HG02840 (cell line): ENCODE measurements at regions not wholly inside any gene's neighbourhood (a gene's known extent, or its start where the extent isn't known, plus 50 kb on each side); places are given as distances from the start of the nearest gene placed in this dataset.

Source experiments
- ATAC-seq: cut with Tn5 transposase; IDR thresholded peaks from one replicate; pipeline ENCODE4 v1.9.1; 2021; ENCODE audit warnings: mild to moderate bottlenecking, moderate library complexity, moderate number of reproducible peaks; ENCODE audit not compliant: unreplicated experiment, low FRiP score

GRCh38 chr5:30638899-30639298 lies 554.6 kb upstream of the CDH6 start:
- ATAC-seq = no peak

GRCh38 chr5:30627945-30628344 lies 565.5 kb upstream of the CDH6 start:
- ATAC-seq = no peak

GRCh38 chr5:30626557-30626956 lies 566.9 kb upstream of the CDH6 start:
- ATAC-seq = no peak

- no peak for ATAC-seq
Observed at GRCh38 chr5:30620481-30621085, 572.9 kb upstream of the CDH6 start.

DNA sequence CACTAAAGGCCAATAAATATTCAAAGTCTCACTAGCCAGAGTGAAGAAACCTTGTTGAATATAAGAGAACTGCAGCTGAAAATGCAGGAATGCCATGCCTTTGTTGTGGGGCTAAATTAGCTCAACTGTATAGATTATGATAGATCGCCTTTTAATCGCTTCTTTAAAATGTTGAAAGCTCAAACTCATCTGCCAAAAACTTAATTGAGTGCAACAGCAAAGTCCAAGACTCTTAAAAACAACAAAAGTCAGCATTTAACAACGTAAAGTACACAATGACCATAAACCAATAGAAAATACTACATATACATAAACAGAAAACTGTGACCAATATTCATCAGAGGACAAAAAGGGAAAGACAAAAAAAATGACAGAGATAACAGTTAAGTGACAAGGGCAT lies 585.0 kb upstream of the CDH6 start:
- no peak for ATAC-seq

DNA sequence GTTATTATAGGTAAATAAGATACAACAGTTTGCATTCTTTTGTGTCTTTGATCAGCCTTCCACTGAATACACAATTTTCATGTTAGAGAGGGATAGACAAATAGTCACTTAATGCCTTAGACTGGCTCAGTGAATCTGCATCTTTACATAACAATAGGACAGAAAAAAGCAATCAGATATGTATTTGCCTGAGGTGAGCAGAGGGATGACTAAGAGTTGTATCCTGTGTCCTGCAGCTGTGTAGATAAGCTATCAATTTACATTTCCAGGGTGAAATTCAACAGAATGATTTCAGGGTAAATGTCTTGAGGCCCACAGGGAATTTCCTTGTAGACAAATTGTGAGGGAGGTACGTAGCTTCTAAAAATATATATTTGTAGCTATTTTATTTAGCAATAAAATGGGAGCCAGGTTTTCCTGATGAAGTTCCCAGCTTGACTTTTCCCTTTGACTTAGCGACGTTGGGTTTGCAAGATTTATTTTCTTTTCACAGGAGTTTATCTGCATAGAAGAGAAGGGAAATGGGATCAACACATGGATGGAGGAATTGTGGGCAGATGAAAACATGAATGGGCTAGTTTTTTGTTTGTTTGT lies 586.1 kb upstream of the CDH6 start:
- no peak for ATAC-seq

DNA sequence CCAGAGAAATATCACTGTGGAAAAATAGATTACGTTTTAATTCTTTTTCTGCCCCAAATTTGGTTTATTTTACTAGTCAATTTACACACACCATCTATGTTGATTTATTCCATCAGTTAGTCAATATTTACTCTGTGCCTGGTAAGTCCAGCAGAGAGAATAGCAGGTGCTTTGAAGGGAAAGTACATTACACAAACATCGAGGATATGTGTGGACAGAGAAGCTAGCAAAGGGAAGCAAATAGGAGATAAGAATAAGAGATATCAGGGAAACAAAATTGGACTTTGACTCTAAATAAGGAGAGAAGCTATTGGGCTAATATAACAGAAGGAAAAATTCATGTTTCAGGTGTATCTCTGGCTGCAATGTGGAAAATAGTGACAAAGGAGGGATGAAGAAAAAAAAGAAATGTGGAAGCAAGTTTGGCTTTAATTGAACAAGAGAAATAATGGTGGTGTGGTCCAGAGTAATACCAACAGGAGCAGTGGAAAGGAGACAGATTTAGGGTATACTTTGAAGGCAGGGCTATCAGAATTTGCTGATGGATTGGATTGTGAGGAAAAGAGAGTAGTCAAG lies 587.7 kb upstream of the CDH6 start:
- no peak for ATAC-seq

GRCh38 chr5:30604648-30605262 lies 588.7 kb upstream of the CDH6 start:
- no peak for ATAC-seq

DNA sequence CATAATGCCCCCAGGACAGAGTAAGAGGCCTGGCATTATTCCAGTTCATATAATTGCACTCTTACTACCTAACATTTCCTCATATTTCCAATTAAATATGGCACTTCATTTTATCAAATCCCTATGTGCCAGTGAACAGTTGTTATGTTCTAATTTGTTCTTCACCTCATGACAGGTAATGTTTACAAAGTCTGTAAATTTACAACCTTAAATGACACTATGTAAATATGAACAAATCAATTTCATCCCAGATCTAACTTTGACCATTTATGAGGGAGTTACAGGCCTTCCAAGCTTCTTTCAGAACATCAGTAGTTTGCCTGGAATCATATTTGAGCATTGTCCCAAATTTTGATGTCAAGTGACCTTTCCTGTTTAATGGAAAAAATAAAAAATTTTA lies 592.6 kb upstream of the CDH6 start:
- no peak for ATAC-seq

DNA sequence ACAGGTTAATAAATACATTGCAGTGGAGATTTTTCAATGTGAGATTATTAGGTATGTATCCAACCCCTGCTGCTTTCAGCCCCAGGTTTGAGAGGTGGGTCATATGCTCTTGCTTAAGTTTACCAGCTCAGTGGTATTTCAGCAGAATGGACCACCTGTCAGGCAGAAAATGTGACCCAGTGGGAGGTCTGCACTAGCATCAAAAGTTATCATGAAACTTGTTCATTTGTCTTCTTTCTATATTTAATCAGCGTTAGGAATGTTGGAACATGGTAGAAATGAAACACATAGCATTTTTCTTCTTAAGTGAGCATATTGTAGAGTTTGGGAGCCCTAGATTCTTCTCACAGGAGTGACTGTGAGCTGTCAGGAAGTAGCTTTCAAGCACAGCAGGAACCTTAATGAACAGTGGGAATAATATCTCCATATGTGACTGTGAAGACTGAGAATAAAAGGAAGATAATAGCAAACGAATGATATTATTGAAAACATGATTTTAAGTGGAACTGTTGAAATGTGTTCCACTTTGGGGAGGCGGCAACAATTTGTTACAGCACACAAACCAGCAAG lies 596.9 kb upstream of the CDH6 start:
- no peak for ATAC-seq

- ATAC-seq = no peak
Observed at GRCh38 chr5:30594331-30594730, 599.2 kb upstream of the CDH6 start.

- ATAC-seq = no peak
Observed at GRCh38 chr5:30592833-30593232, 600.7 kb upstream of the CDH6 start.

GRCh38 chr5:30581198-30581935 lies 612.1 kb upstream of the CDH6 start:
- ATAC-seq = no peak

GRCh38 chr5:30574761-30575160 lies 618.7 kb upstream of the CDH6 start:
- ATAC-seq = no peak

- no peak for ATAC-seq
Observed at GRCh38 chr5:30572279-30572678, 621.2 kb upstream of the CDH6 start.

DNA sequence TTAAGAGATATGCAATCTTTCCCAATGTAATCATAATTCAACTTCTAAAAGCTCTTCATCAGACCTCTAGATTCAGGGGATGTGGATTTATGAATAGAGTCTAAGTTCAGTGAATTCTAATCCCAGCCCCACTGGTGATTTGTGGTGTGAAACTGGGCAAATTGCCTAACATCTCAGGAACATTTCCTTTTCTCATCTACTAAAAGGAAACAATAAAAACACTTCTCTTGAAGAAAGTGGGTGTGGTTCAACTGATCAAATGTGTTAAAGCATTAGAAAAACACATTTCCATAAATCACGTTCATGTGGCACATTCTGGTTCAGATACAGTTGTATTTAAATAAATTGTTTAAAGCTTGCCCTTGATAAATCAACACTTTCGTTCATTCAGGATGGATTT lies 631.7 kb upstream of the CDH6 start:
- ATAC-seq = no peak

GRCh38 chr5:30551618-30552017 lies 641.9 kb upstream of the CDH6 start:
- ATAC-seq = no peak

DNA sequence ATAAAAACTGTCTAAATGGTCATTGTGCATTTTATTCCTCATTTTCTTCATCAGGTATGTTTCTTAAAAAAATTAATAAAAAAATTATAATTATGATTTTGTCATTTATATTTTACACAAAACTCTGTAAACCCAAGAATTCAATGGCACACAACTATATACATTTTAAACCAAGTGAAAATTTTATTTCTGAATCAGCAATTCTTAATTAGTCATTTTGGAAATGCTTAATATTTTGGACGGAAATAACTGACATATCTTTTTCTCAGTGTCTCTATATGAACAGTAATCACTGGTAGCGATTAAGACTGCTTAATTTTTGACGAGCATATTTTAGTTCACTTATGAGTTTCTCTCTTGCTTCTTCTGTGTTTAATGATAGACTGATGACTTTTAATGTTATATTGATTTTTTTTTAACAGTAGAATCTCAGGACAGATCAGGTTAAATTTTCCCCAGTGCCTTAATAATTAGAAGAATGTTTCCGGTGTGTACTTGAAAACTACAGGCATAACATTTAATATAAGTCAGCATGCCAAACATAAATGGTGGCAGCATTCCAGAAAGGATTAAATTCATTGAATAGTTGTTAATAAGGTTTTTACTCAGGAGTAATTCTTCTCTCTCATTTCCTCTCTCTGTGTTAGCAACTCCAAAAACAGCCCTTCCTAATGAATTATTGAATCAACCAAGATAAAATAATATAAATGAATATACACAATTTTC lies 644.7 kb upstream of the CDH6 start:
- no peak for ATAC-seq

GRCh38 chr5:30540150-30540549 lies 653.3 kb upstream of the CDH6 start:
- no peak for ATAC-seq

- ATAC-seq = no peak
Observed at GRCh38 chr5:30539004-30539634, 654.4 kb upstream of the CDH6 start.
